Neuronal stem cell (in vitro differentiated cells): ENCODE measurements at regions not wholly inside any gene's neighbourhood (a gene's known extent, or its start where the extent isn't known, plus 50 kb on each side); places are given as distances from the start of the nearest gene placed in this dataset.

Experiments
- DNase-seq: peaks from one replicate; pipeline ENCODE4 v3.0.0-alpha.2; 2013; ENCODE audit warnings: low spot score
- H2AFZ ChIP-seq: one replicate; pipeline ENCODE4 v1.6.1; 2013; ENCODE audit warnings: mild to moderate bottlenecking, low read length, inconsistent platforms
- H2AK5ac ChIP-seq: 2 replicates; pipeline ENCODE4 v1.6.1; 2013; ENCODE audit warnings: low read depth, mild to moderate bottlenecking, inconsistent platforms, low read length, moderate library complexity, mixed read lengths
- H2BK120ac ChIP-seq: 2 replicates; pipeline ENCODE4 v1.6.1; 2013; ENCODE audit warnings: low read depth, mild to moderate bottlenecking, inconsistent platforms, low read length, moderate library complexity, mixed read lengths
- H2BK12ac ChIP-seq: one replicate; pipeline ENCODE4 v1.6.1; 2013; ENCODE audit warnings: low read length, inconsistent platforms
- H2BK15ac ChIP-seq: 2 replicates; pipeline ENCODE4 v1.6.1; 2013; ENCODE audit warnings: mild to moderate bottlenecking, low read length, inconsistent platforms, mixed read lengths
- H2BK5ac ChIP-seq: one replicate; pipeline ENCODE4 v1.6.1; 2013; ENCODE audit warnings: inconsistent platforms, mild to moderate bottlenecking, low read length, moderate library complexity
- H3K14ac ChIP-seq: one replicate; pipeline ENCODE4 v1.6.1; 2013; ENCODE audit warnings: low read length, inconsistent platforms
- H3K18ac ChIP-seq: 2 replicates; pipeline ENCODE4 v1.6.1; 2013; ENCODE audit warnings: low read length, inconsistent platforms
- H3K23ac ChIP-seq: 2 replicates; pipeline ENCODE4 v1.6.1; 2013; ENCODE audit warnings: low read depth, mild to moderate bottlenecking, mixed read lengths, low read length, inconsistent platforms; ENCODE audit not compliant: poor library complexity
- H3K27ac ChIP-seq: replicated peaks from 3 replicates; pipeline ENCODE4 v1.5.1; 2013; ENCODE audit warnings: low read length, inconsistent platforms
- H3K27me3 ChIP-seq, 3 experiments: 2 replicates each; pipeline ENCODE4 v1.6.1; 2013; ENCODE audit warnings: low read length in 3 of 3, mild to moderate bottlenecking in 2 of 3, inconsistent platforms in 1 of 3, low read depth in 1 of 3, mixed read lengths in 1 of 3, moderate library complexity in 1 of 3; ENCODE audit not compliant: control insufficient read depth in 3 of 3, insufficient read depth in 3 of 3
- H3K36me3 ChIP-seq, 2 donors: replicated peaks in 1 of 2; 2 replicates each; pipeline ENCODE4 v1.6.1; 2013; ENCODE audit warnings: low read length in 2 of 2; ENCODE audit not compliant: control insufficient read depth in 2 of 2, insufficient read depth in 2 of 2
- H3K4ac ChIP-seq: 2 replicates; pipeline ENCODE4 v1.6.1; 2013; ENCODE audit warnings: inconsistent platforms, mild to moderate bottlenecking, low read length, moderate library complexity
- H3K4me1 ChIP-seq, 2 donors: 1 replicate in 1 of 2; 2 replicates in 1 of 2; pipeline ENCODE4 v1.6.1; 2013; ENCODE audit warnings: low read length in 2 of 2, low read depth in 1 of 2; ENCODE audit not compliant: control insufficient read depth in 2 of 2, insufficient read depth in 1 of 2
- H3K4me2 ChIP-seq: one replicate; pipeline ENCODE4 v1.6.1; 2013; ENCODE audit warnings: mild to moderate bottlenecking, low read length, inconsistent platforms; ENCODE audit not compliant: insufficient read depth, poor library complexity, severe bottlenecking
- H3K4me3 ChIP-seq, 2 donors: 2 replicates each; pipeline ENCODE4 v1.5.1; 2013; ENCODE audit warnings: low read length in 2 of 2, mild to moderate bottlenecking in 2 of 2, inconsistent platforms in 1 of 2, moderate library complexity in 1 of 2
- H3K79me1 ChIP-seq: one replicate; pipeline ENCODE4 v1.6.1; 2013; ENCODE audit warnings: low read depth, mild to moderate bottlenecking, inconsistent platforms, low read length, moderate library complexity
- H3K9ac ChIP-seq: one replicate; pipeline ENCODE4 v1.6.1; 2013; ENCODE audit warnings: mild to moderate bottlenecking, low read depth, low read length, inconsistent platforms; ENCODE audit not compliant: poor library complexity
- H3K9me3 ChIP-seq, 2 donors: replicated peaks in 1 of 2; 2 replicates each; pipeline versions ENCODE3 to v1.6.1; 2013; ENCODE audit warnings: low read length in 2 of 2, mild to moderate bottlenecking in 2 of 2, inconsistent platforms in 1 of 2, low read depth in 1 of 2, mixed read lengths in 1 of 2, moderate library complexity in 1 of 2; ENCODE audit not compliant: control insufficient read depth in 2 of 2, insufficient read depth in 1 of 2
- H4K8ac ChIP-seq: one replicate; pipeline ENCODE4 v1.6.1; 2013; ENCODE audit warnings: low read depth, mild to moderate bottlenecking, inconsistent platforms, low read length, moderate library complexity
- H4K91ac ChIP-seq: one replicate; pipeline ENCODE4 v1.6.1; 2013; ENCODE audit warnings: low read length, low read depth, mild to moderate bottlenecking, inconsistent platforms; ENCODE audit not compliant: poor library complexity
- WGBS, 2 donors: extraction: QIAGEN DNeasy Blood & Tissue Kit; methylation state at CpG; one replicate each; pipeline ENCODE4 v1.1.7; 2013; ENCODE audit warnings: missing lambda C conversion rate in 2 of 2, mixed read lengths in 1 of 2; ENCODE audit not compliant: insufficient read length in 2 of 2, insufficient replicate concordance in 1 of 2; ENCODE audit errors: extremely low coverage in 2 of 2; 5-methylcytosine and 5-hydroxymethylcytosine counted together

GRCh38 chrY:17067307-17067706 lies 812.7 kb downstream of the CDY2B start:
- no peak overlapping the region for H3K18ac ChIP-seq
- no peak overlapping the region for H4K91ac ChIP-seq
- H3K14ac ChIP-seq = no peak overlapping the region
- no peak overlapping the region for H2BK15ac ChIP-seq
- no peak overlapping the region for H3K4me2 ChIP-seq
- no peak overlapping the region for H4K8ac ChIP-seq
- no peaks in the 10 kb centered on the region for H3K36me3 ChIP-seq
- H3K4ac ChIP-seq = no peak overlapping the region
- H3K79me1 ChIP-seq = no peaks in the 10 kb centered on the region
- no peak overlapping the region for H3K23ac ChIP-seq
- no peak for DNase-seq
- no peak overlapping the region for H2AFZ ChIP-seq
- H3K9me3 ChIP-seq = no peaks in the 10 kb centered on the region
- H2BK12ac ChIP-seq = no peak overlapping the region
- no peak overlapping the region for H3K27ac ChIP-seq
- H3K4me1 ChIP-seq = no peaks in the 10 kb centered on the region
- H2BK5ac ChIP-seq = no peak overlapping the region
- no peak overlapping the region for H2BK120ac ChIP-seq
- H2AK5ac ChIP-seq = no peak overlapping the region
- H3K27me3 ChIP-seq = no peaks in the 10 kb centered on the region
- H3K4me3 ChIP-seq = no peak overlapping the region
- no CpG with 5 or more reads among the region's 2 CpGs for WGBS, 2 donors
- no peak overlapping the region for H3K9ac ChIP-seq

- H3K36me3 ChIP-seq = no peaks in the 10 kb centered on the region
- no peak overlapping the region for H2AFZ ChIP-seq
- H3K4me3 ChIP-seq = no peak overlapping the region
- H2BK120ac ChIP-seq = no peak overlapping the region
- H2AK5ac ChIP-seq = no peak overlapping the region
- H3K27me3 ChIP-seq = no peaks in the 10 kb centered on the region
- H3K9me3 ChIP-seq = no peaks in the 10 kb centered on the region
- H3K18ac ChIP-seq = no peak overlapping the region
- no peak overlapping the region for H2BK15ac ChIP-seq
- H3K14ac ChIP-seq = no peak overlapping the region
- H4K8ac ChIP-seq = no peak overlapping the region
- H3K79me1 ChIP-seq = no peaks in the 10 kb centered on the region
- no peak overlapping the region for H4K91ac ChIP-seq
- H3K4me2 ChIP-seq = no peak overlapping the region
- H3K9ac ChIP-seq = no peak overlapping the region
- H3K4ac ChIP-seq = no peak overlapping the region
- no peak overlapping the region for H2BK5ac ChIP-seq
- no peak overlapping the region for H3K23ac ChIP-seq
- H3K4me1 ChIP-seq = no peaks in the 10 kb centered on the region
- H3K27ac ChIP-seq = no peak overlapping the region
- no peak overlapping the region for H2BK12ac ChIP-seq
- DNase-seq = no peak
Observed at GRCh38 chrY:17053041-17053440, 827.0 kb downstream of the CDY2B start.

GRCh38 chrY:17050374-17050773 lies 829.6 kb downstream of the CDY2B start:
- Histone ChIP-seq H3K9ac (no peak overlapping the region), H3K18ac (no peak overlapping the region), H3K9me3 (no peaks in the 10 kb centered on the region), H2BK15ac (no peak overlapping the region), H3K4ac (no peak overlapping the region), H3K27me3 (no peaks in the 10 kb centered on the region), H2BK12ac (no peak overlapping the region), H4K8ac (no peak overlapping the region), H3K23ac (no peak overlapping the region), H2BK120ac (no peak overlapping the region), H4K91ac (no peak overlapping the region), H3K4me2 (no peak overlapping the region), H3K79me1 (no peaks in the 10 kb centered on the region), H2AK5ac (no peak overlapping the region), H3K14ac (no peak overlapping the region), H3K27ac (no peak overlapping the region), H2BK5ac (no peak overlapping the region), H3K4me1 (no peaks in the 10 kb centered on the region), H3K4me3 (no peak overlapping the region), H2AFZ (no peak overlapping the region), H3K36me3 (no peaks in the 10 kb centered on the region)
- no CpG with 5 or more reads among the region's 2 CpGs for WGBS, 2 donors
- DNase-seq = no peak

- H3K9me3 ChIP-seq = no peaks in the 10 kb centered on the region
- no peak overlapping the region for H3K27ac ChIP-seq
- H2BK5ac ChIP-seq = no peak overlapping the region
- H3K4me2 ChIP-seq = no peak overlapping the region
- no peak overlapping the region for H2BK12ac ChIP-seq
- H4K8ac ChIP-seq = no peak overlapping the region
- H3K4me1 ChIP-seq = no peaks in the 10 kb centered on the region
- no peak overlapping the region for H4K91ac ChIP-seq
- no peak overlapping the region for H2BK120ac ChIP-seq
- H3K23ac ChIP-seq = no peak overlapping the region
- H3K4ac ChIP-seq = no peak overlapping the region
- no peak overlapping the region for H2AFZ ChIP-seq
- no peak overlapping the region for H2BK15ac ChIP-seq
- H3K27me3 ChIP-seq = no peaks in the 10 kb centered on the region
- no peak overlapping the region for H3K14ac ChIP-seq
- no peaks in the 10 kb centered on the region for H3K79me1 ChIP-seq
- H3K36me3 ChIP-seq = no peaks in the 10 kb centered on the region
- DNase-seq = no peak
- no peak overlapping the region for H3K18ac ChIP-seq
- WGBS, 2 donors = no CpG with 5 or more reads among the region's 2 CpGs
- no peak overlapping the region for H3K9ac ChIP-seq
- no peak overlapping the region for H3K4me3 ChIP-seq
- H2AK5ac ChIP-seq = no peak overlapping the region
Observed at GRCh38 chrY:17045124-17045523, 834.9 kb downstream of the CDY2B start.
